IMR-90 (cell line): ENCODE measurements at regions not wholly inside any gene's neighbourhood (a gene's known extent, or its start where the extent isn't known, plus 50 kb on each side); places are given as distances from the start of the nearest gene placed in this dataset.

ENCODE experiments used
- ATAC-seq: fragments of 200-7000 bp; cut with Tn5 transposase; 2 replicates; pipeline ENCODE4 v1.9.1; 2020; ENCODE audit warnings: low read depth, mild to moderate bottlenecking, moderate library complexity
- BruUV-seq: library from RNA; stranded (reverse); fragments of 400-500 nt; replicated peaks from 2 replicates; lab custom pipeline; 2021; lab: Mats Ljungman, UMichigan
- CTCF ChIA-PET: fragments of 300-600 bp; formaldehyde crosslinking; extraction: SDS; loops from one replicate; lab custom pipeline; 2021; ENCODE audit warnings: antibody characterized with exemption; lab: Yijun Ruan, JAX
- POLR2A ChIA-PET: fragments of 300-600 bp; sonication (Branson Sonifier 250); formaldehyde crosslinking; loops from one replicate; lab custom pipeline; 2022; ENCODE audit warnings: antibody characterized with exemption; ENCODE audit not compliant: unreplicated experiment; lab: Charles Lee
- DNase-seq: peaks from one replicate; pipeline ENCODE4 v3.0.0; 2013
- H2AFZ ChIP-seq: replicated peaks from 2 replicates; pipeline ENCODE3; 2013; ENCODE audit warnings: low read length, mild to moderate bottlenecking; ENCODE audit not compliant: poor library complexity
- H2AK5ac ChIP-seq: 2 replicates; pipeline ENCODE4 v1.6.1; 2013; ENCODE audit warnings: low read depth, low read length, inconsistent platforms
- H2AK9ac ChIP-seq: replicated peaks from 2 replicates; pipeline ENCODE3; 2013; ENCODE audit warnings: mild to moderate bottlenecking, low read depth, low read length, moderate library complexity; ENCODE audit not compliant: poor library complexity
- H2BK120ac ChIP-seq: 2 replicates; pipeline ENCODE4 v1.6.1; 2013; ENCODE audit warnings: low read depth, low read length, inconsistent platforms
- H2BK15ac ChIP-seq: 3 replicates; pipeline ENCODE4 v1.6.1; 2013; ENCODE audit warnings: low read depth, low read length, inconsistent platforms
- H2BK20ac ChIP-seq: 2 replicates; pipeline ENCODE4 v1.6.1; 2013; ENCODE audit warnings: low read depth, mild to moderate bottlenecking, inconsistent platforms, low read length, moderate library complexity
- H2BK5ac ChIP-seq: 2 replicates; pipeline ENCODE4 v1.6.1; 2013; ENCODE audit warnings: mild to moderate bottlenecking, low read depth, low read length, inconsistent platforms; ENCODE audit not compliant: poor library complexity, severe bottlenecking
- H3K14ac ChIP-seq: replicated peaks from 2 replicates; pipeline ENCODE4 v1.6.1; 2013; ENCODE audit warnings: low read depth, low read length, inconsistent platforms
- H3K18ac ChIP-seq: 2 replicates; pipeline ENCODE4 v1.6.1; 2013; ENCODE audit warnings: low read depth, low read length, control low read depth
- H3K23ac ChIP-seq: 2 replicates; pipeline ENCODE4 v1.6.1; 2013; ENCODE audit warnings: low read depth, low read length, inconsistent platforms
- H3K27ac ChIP-seq: 2 replicates; pipeline ENCODE4 v1.5.1; 2013; ENCODE audit warnings: mild to moderate bottlenecking, control low read depth, low read length; ENCODE audit not compliant: insufficient read depth
- H3K27me3 ChIP-seq: 2 replicates; pipeline ENCODE4 v1.6.1; 2013; ENCODE audit warnings: low read length; ENCODE audit not compliant: control insufficient read depth, insufficient read depth
- H3K36me3 ChIP-seq: 2 replicates; pipeline ENCODE4 v1.6.1; 2013; ENCODE audit warnings: low read length, mixed read lengths; ENCODE audit not compliant: control insufficient read depth, insufficient read depth
- H3K4ac ChIP-seq: 2 replicates; pipeline ENCODE4 v1.6.1; 2013; ENCODE audit warnings: low read depth, low read length, inconsistent platforms
- H3K4me1 ChIP-seq: 2 replicates; pipeline ENCODE4 v1.6.1; 2013; ENCODE audit warnings: low read length, mixed read lengths; ENCODE audit not compliant: control insufficient read depth, insufficient read depth
- H3K4me2 ChIP-seq: 2 replicates; pipeline ENCODE4 v1.6.1; 2013; ENCODE audit warnings: low read depth, mild to moderate bottlenecking, control low read depth, low read length, moderate library complexity
- H3K4me3 ChIP-seq: 2 replicates; pipeline ENCODE4 v1.5.1; 2013; ENCODE audit warnings: low read depth, mild to moderate bottlenecking, control low read depth, low read length, moderate library complexity; ENCODE audit not compliant: insufficient read depth
- H3K56ac ChIP-seq: 2 replicates; pipeline ENCODE4 v1.6.1; 2013; ENCODE audit warnings: low read length, inconsistent platforms; ENCODE audit not compliant: insufficient read depth; ENCODE audit errors: extremely low read depth
- H3K79me1 ChIP-seq, 2 experiments: 2 replicates each; pipeline ENCODE4 v1.6.1; 2013; ENCODE audit warnings: low read length in 2 of 2, inconsistent platforms in 1 of 2, low read depth in 1 of 2
- H3K9ac ChIP-seq: 2 replicates; pipeline ENCODE4 v1.6.1; 2013; ENCODE audit warnings: low read depth, low read length, control low read depth
- H3K9me1 ChIP-seq: 2 replicates; pipeline ENCODE4 v1.6.1; 2013; ENCODE audit warnings: low read length, inconsistent platforms; ENCODE audit not compliant: insufficient read depth
- H3K9me3 ChIP-seq: 2 replicates; pipeline ENCODE4 v1.6.1; 2013; ENCODE audit warnings: low read length; ENCODE audit not compliant: control insufficient read depth, insufficient read depth
- H4K20me1 ChIP-seq: 2 replicates; pipeline ENCODE4 v1.6.1; 2013; ENCODE audit warnings: low read length, inconsistent platforms; ENCODE audit not compliant: insufficient read depth
- H4K5ac ChIP-seq: 2 replicates; pipeline ENCODE4 v1.6.1; 2013; ENCODE audit warnings: mild to moderate bottlenecking, low read depth, low read length, control low read depth
- H4K8ac ChIP-seq, 2 experiments: 2 replicates each; pipeline ENCODE4 v1.6.1; 2013; ENCODE audit warnings: low read depth in 2 of 2, low read length in 2 of 2, control low read depth in 1 of 2, inconsistent platforms in 1 of 2
- H4K91ac ChIP-seq: 2 replicates; pipeline ENCODE4 v1.6.1; 2013; ENCODE audit warnings: low read depth, low read length, inconsistent platforms; ENCODE audit not compliant: insufficient read depth
- FOS ChIP-seq: fragments of 150-350 bp; IDR thresholded peaks from 2 replicates; pipeline ENCODE4 v1.6.1; 2016; ENCODE audit warnings: low read depth, low read length
- MAZ ChIP-seq: IDR thresholded peaks from 2 replicates; pipeline ENCODE4 v1.6.1; 2012; ENCODE audit warnings: low read depth, mild to moderate bottlenecking, low read length, improper control_type of control experiment, moderate library complexity, borderline replicate concordance
- MXI1 ChIP-seq: IDR thresholded peaks from 2 replicates; pipeline ENCODE4 v1.6.1; 2012; ENCODE audit warnings: low read depth, mild to moderate bottlenecking, low read length, moderate library complexity, borderline replicate concordance
- RFX5 ChIP-seq: IDR thresholded peaks from 2 replicates; pipeline ENCODE4 v1.8.0; 2012; ENCODE audit warnings: low read depth, mild to moderate bottlenecking, low read length, moderate library complexity
- WGBS, 2 experiments: methylation state at CpG; one replicate each; pipeline versions ENCODE4 v1.1.5 to v1.1.7; 2013; ENCODE audit warnings: missing lambda C conversion rate in 2 of 2; ENCODE audit not compliant: insufficient read length in 1 of 2; ENCODE audit errors: extremely low coverage in 2 of 2; 5-methylcytosine and 5-hydroxymethylcytosine counted together
- dilution Hi-C: fragments of 300-500 bp; cut with HindIII; formaldehyde crosslinking; loops from one replicate; pipeline ENCODE4 v1.14.3; 2018; ENCODE audit warnings: low sequenced_read_pairs; ENCODE audit not compliant: unreplicated experiment
- in situ Hi-C: fragments of 300-500 bp; cut with MboI; formaldehyde crosslinking; loops from 3 replicates; pipeline ENCODE4 v1.14.3; 2019; ENCODE audit warnings: low sequenced_read_pairs, inconsistent platforms, mixed read lengths
- intact Hi-C: fragments of 100-400 bp; cut with micrococcal nuclease; formaldehyde crosslinking; loops from 2 replicates; pipeline ENCODE4 v1.10.0; 2022

DNA sequence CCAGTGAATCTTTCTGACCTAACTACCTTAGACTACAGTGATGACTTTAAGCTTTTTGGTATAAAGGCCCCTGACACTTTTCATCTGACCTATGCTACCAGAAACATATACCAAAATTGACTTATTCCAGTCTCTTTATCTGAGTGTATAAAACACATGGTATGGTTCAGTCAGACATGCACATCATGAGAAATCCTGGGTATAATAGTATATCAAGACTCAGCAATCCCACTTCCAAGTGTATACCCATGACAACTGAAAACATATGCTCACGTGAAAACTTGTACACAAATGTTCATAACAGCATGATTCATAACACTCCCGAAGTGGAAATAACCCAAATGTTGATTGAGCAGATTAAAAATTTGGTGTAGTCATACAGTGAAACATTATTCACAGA, 70.0 kb upstream of the RPRM start:
- Histone ChIP-seq H3K27ac (no peak overlapping the region), H3K9me1 (no peaks in the 10 kb centered on the region), H3K9ac (no peak overlapping the region), H3K14ac (no peak overlapping the region), H3K36me3 (no peaks in the 10 kb centered on the region), H2AK5ac (no peak overlapping the region), H3K4ac (no peak overlapping the region), H3K23ac (no peak overlapping the region), H4K91ac (no peak overlapping the region), H3K79me1 (no peaks in the 10 kb centered on the region), H2AK9ac (no peak overlapping the region), H3K18ac (no peak overlapping the region), H2BK5ac (no peak overlapping the region), H4K5ac (no peak overlapping the region), H2BK20ac (no peak overlapping the region), H3K56ac (no peak overlapping the region), H3K4me2 (no peak overlapping the region), H3K27me3 (no peaks in the 10 kb centered on the region), H3K4me1 (no peaks in the 10 kb centered on the region), H4K8ac (no peak overlapping the region), H3K9me3 (peaks cover 14% of the 10 kb centered on the region), H2AFZ (no peak overlapping the region), H4K20me1 (no peaks in the 10 kb centered on the region), H2BK15ac (no peak overlapping the region), H3K4me3 (no peak overlapping the region), H2BK120ac (no peak overlapping the region)
- DNase-seq, result no peak
- intact Hi-C loops, result no loop called here
- dilution Hi-C loops, result no loop called here
- no CpG with 5 or more reads among the region's 2 CpGs for WGBS, 2 experiments
- ATAC-seq, result no peak
- no TSS peak for BruUV-seq
- TF ChIP-seq FOS (no peak), MXI1 (no peak), RFX5 (no peak), MAZ (no peak)
- CTCF ChIA-PET, result no interaction called here
- POLR2A ChIA-PET, result no interaction called here
- in situ Hi-C loops, result no loop called here
